Adrenal gland (tissue), 9 donors: ENCODE measurements at regions not wholly inside any gene's neighbourhood (a gene's known extent, or its start where the extent isn't known, plus 50 kb on each side); places are given as distances from the start of the nearest gene placed in this dataset.

ENCODE experiments used
- DNase-seq, 7 donors: peaks; one replicate each; pipeline ENCODE4 v3.0.0-alpha.2; 2019 to 2020
- H3K27ac ChIP-seq, 5 donors: fragments of 200-600 bp; sonication (generic) in 4 of 5; 1 replicate in 3 of 5; 2 replicates in 2 of 5; pipeline versions ENCODE4 v1.5.1 to v1.8.0; 2016 to 2020; ENCODE audit warnings: mild to moderate bottlenecking in 1 of 5
- H3K27me3 ChIP-seq: fragments of 200-600 bp; 2 replicates; pipeline ENCODE4 v1.8.0; 2021
- H3K36me3 ChIP-seq, 2 donors: fragments of 200-600 bp; replicated peaks in 1 of 2; 1 replicate in 1 of 2; 2 replicates in 1 of 2; pipeline versions ENCODE4 v1.5.1 to v1.8.0; 2018 to 2022
- H3K4me1 ChIP-seq, 2 donors: fragments of 200-600 bp; replicated peaks in 1 of 2; 1 replicate in 1 of 2; 2 replicates in 1 of 2; pipeline versions ENCODE4 v1.5.1 to v1.8.0; 2018 to 2021
- H3K4me3 ChIP-seq, 4 donors: fragments of 200-600 bp; sonication (generic) in 3 of 4; one replicate each; pipeline ENCODE4 v1.5.1; 2016 to 2018
- H3K9me3 ChIP-seq, 3 donors: fragments of 200-600 bp; sonication (generic) in 1 of 3; replicated peaks in 1 of 3; 1 replicate in 2 of 3; 2 replicates in 1 of 3; pipeline versions ENCODE4 v1.5.1 to v1.8.0; 2016 to 2021
- CTCF ChIP-seq, 6 experiments: fragments of 450-650 bp in 4 of 6; fragments of 200-600 bp in 2 of 6; sonication (generic) in 1 of 6; IDR thresholded peaks; 1 replicate in 5 of 6; 2 replicates in 1 of 6; pipeline versions ENCODE4 v1.5.1 to v1.8.0; 2016 to 2021; ENCODE audit warnings: antibody characterized with exemption in 6 of 6, mild to moderate bottlenecking in 2 of 6, moderate library complexity in 1 of 6
- POLR2A ChIP-seq, 2 donors: fragments of 450-650 bp; IDR thresholded peaks; one replicate each; pipeline ENCODE4 v1.6.1; 2017; ENCODE audit warnings: antibody characterized with exemption in 2 of 2, mild to moderate bottlenecking in 2 of 2, moderate library complexity in 1 of 2
- WGBS, 4 donors: extraction: QIAGEN DNeasy Blood & Tissue Kit in 2 of 4; methylation state at CpG; one replicate each; pipeline versions ENCODE4 v1.1.5 to v1.1.7; 2013 to 2017; 5-methylcytosine and 5-hydroxymethylcytosine counted together
- intact Hi-C, 2 donors: fragments of 100-400 bp; cut with DNase I; formaldehyde crosslinking; loops; one replicate each; pipeline versions ENCODE4 v1.14.1 to v1.15.0; 2022 to 2023
- donor health status: healthy with polysubstance abuse.
- donor health status: Bipolar disorder and iron deficiency.
- donor health status: DM: yes; HTN: yes; CAD: no.
- donor health status: DM: no; HTN: no; CAD: no.
- donor health status: DM: no; HTN: no; CAD: no.

GRCh38 chr7:45455662-45456061, 118.5 kb upstream of the ADCY1 start:
- Histone ChIP-seq H3K27me3 (no peaks in the 10 kb centered on the region), H3K36me3 (no peaks in the 10 kb centered on the region), H3K9me3 (no peaks in the 10 kb centered on the region), H3K4me3 (no peak overlapping the region), H3K4me1 (no peaks in the 10 kb centered on the region), H3K27ac (no peak overlapping the region)
- WGBS, 4 donors, result 37 to 80% (median 75%) methylated on average over 1 to 4 of the region's 4 CpGs
- DNase-seq, result no peak
- TF ChIP-seq CTCF (IDR thresholded peaks at IDR 0.05) (no peak), POLR2A (IDR thresholded peaks at IDR 0.05) (no peak)
- intact Hi-C loops, result no loop called here

GRCh38 chr7:45456105-45456504, 118.1 kb upstream of the ADCY1 start:
- 66 to 93% (median 76%) methylated on average over 3 to 5 of the region's 5 CpGs for WGBS, 4 donors
- Histone ChIP-seq H3K4me3 (no peak overlapping the region), H3K36me3 (no peaks in the 10 kb centered on the region), H3K9me3 (no peaks in the 10 kb centered on the region), H3K4me1 (no peaks in the 10 kb centered on the region), H3K27me3 (no peaks in the 10 kb centered on the region), H3K27ac (no peak overlapping the region)
- DNase-seq, result no peak
- TF ChIP-seq POLR2A (IDR thresholded peaks at IDR 0.05) (no peak), CTCF (IDR thresholded peaks at IDR 0.05) (no peak)
- intact Hi-C loops, result no loop called here

- no peak for DNase-seq
- Histone ChIP-seq H3K27ac (no peak overlapping the region), H3K4me1 (no peaks in the 10 kb centered on the region), H3K4me3 (no peak overlapping the region), H3K27me3 (no peaks in the 10 kb centered on the region), H3K9me3 (no peaks in the 10 kb centered on the region), H3K36me3 (no peaks in the 10 kb centered on the region)
- intact Hi-C loops, result no loop called here
- 77 to 91% (median 84%) methylated on average over 5 of the region's 5 CpGs for WGBS, 4 donors
- TF ChIP-seq CTCF (IDR thresholded peaks at IDR 0.05) (no peak), POLR2A (IDR thresholded peaks at IDR 0.05) (no peak)
These were observed 117.2 kb upstream of the ADCY1 start for GRCh38 chr7:45456747-45457524.

- Histone ChIP-seq H3K27ac (no peak overlapping the region), H3K4me1 (no peaks in the 10 kb centered on the region), H3K9me3 (no peaks in the 10 kb centered on the region), H3K36me3 (no peaks in the 10 kb centered on the region), H3K27me3 (no peaks in the 10 kb centered on the region), H3K4me3 (no peak overlapping the region)
- intact Hi-C loops, result no loop called here
- TF ChIP-seq POLR2A (IDR thresholded peaks at IDR 0.05) (no peak), CTCF (IDR thresholded peaks at IDR 0.05) (no peak)
- 48 to 72% (median 63%) methylated on average over 3 of the region's 3 CpGs for WGBS, 4 donors
- no peak for DNase-seq
These were observed 116.6 kb upstream of the ADCY1 start for GRCh38 chr7:45457591-45457990.
